Endothelial cell of umbilical vein (primary cell): ENCODE measurements at regions not wholly inside any gene's neighbourhood (a gene's known extent, or its start where the extent isn't known, plus 50 kb on each side); places are given as distances from the start of the nearest gene placed in this dataset.

Experiments used
- BruUV-seq: library from RNA; stranded (reverse); fragments of 400-500 nt; replicated peaks from 2 replicates; lab custom pipeline; 2021; lab: Mats Ljungman, UMichigan
- CTCF ChIA-PET: fragments of 300-600, 350-600 bp; sonication (Branson Sonifier 250); formaldehyde crosslinking; loops from one replicate; lab custom pipeline; 2021; ENCODE audit warnings: antibody characterized with exemption, inconsistent platforms; lab: Charles Lee
- POLR2A ChIA-PET: fragments of 300-600, 350-600 bp; sonication (Branson Sonifier 250); formaldehyde crosslinking; loops from one replicate; lab custom pipeline; 2021; ENCODE audit warnings: antibody characterized with exemption, inconsistent platforms; lab: Charles Lee
- DNase-seq: peaks from one replicate; pipeline ENCODE4 v3.0.0-alpha.2; 2011; ENCODE audit warnings: low read depth, low spot score
- FAIRE-seq: peaks from 2 replicates; lab custom pipeline; 2011; peaks lifted over from hg19 to GRCh38; lab: Jason Lieb, UNC
- H2AFZ ChIP-seq: 2 replicates; pipeline ENCODE4 v1.6.0; 2012; ENCODE audit warnings: low read depth, low read length, control low read depth, inconsistent platforms
- H3K27ac ChIP-seq: 2 replicates; pipeline ENCODE4 v1.5.1; 2011; ENCODE audit warnings: low read depth, mild to moderate bottlenecking, control low read depth, low read length, moderate library complexity; ENCODE audit not compliant: insufficient read depth
- H3K27me3 ChIP-seq, 2 experiments: 2 replicates each; pipeline versions ENCODE4 v1.6.0 to v1.6.1; 2011; ENCODE audit warnings: low read length in 2 of 2, mixed read lengths in 1 of 2; ENCODE audit not compliant: control insufficient read depth in 2 of 2, insufficient read depth in 2 of 2
- H3K36me3 ChIP-seq, 2 experiments: 2 replicates in 1 of 2; 3 replicates in 1 of 2; pipeline ENCODE4 v1.5.1; 2011; ENCODE audit warnings: low read length in 2 of 2, mild to moderate bottlenecking in 1 of 2, moderate library complexity in 1 of 2; ENCODE audit not compliant: control insufficient read depth in 2 of 2, insufficient read depth in 2 of 2; ENCODE audit errors: extremely low read depth in 1 of 2
- H3K4me1 ChIP-seq: 3 replicates; pipeline ENCODE4 v1.5.1; 2011; ENCODE audit warnings: mild to moderate bottlenecking, low read length; ENCODE audit not compliant: control insufficient read depth, insufficient read depth; ENCODE audit errors: extremely low read depth
- H3K4me2 ChIP-seq: 2 replicates; pipeline ENCODE4 v1.6.1; 2011; ENCODE audit warnings: low read length, control low read depth, mixed read lengths; ENCODE audit not compliant: insufficient read depth
- H3K4me3 ChIP-seq, 3 experiments: fragments of 200-600 bp in 1 of 3; sonication (generic), shearing (Covaris generic) in 1 of 3; replicated peaks in 1 of 3; 2 replicates each; pipeline ENCODE4 v1.5.1; 2011 to 2016; ENCODE audit warnings: control low read depth in 3 of 3, low read length in 3 of 3, mild to moderate bottlenecking in 2 of 3, inconsistent platforms in 1 of 3, low read depth in 1 of 3, moderate library complexity in 1 of 3; ENCODE audit not compliant: insufficient read depth in 1 of 3
- H3K79me2 ChIP-seq: 2 replicates; pipeline ENCODE4 v1.6.0; 2012; ENCODE audit warnings: low read length, inconsistent platforms; ENCODE audit not compliant: control insufficient read depth, insufficient read depth
- H3K9ac ChIP-seq: replicated peaks from 2 replicates; pipeline ENCODE3; 2011; ENCODE audit warnings: low read length, control low read depth; ENCODE audit not compliant: insufficient read depth; ENCODE audit errors: extremely low read depth
- H3K9me1 ChIP-seq: replicated peaks from 3 replicates; pipeline ENCODE4 v1.6.0; 2011; ENCODE audit warnings: mild to moderate bottlenecking, low read length; ENCODE audit not compliant: control insufficient read depth, insufficient read depth; ENCODE audit errors: extremely low read depth
- H3K9me3 ChIP-seq: replicated peaks from 2 replicates; pipeline ENCODE4 v1.5.1; 2012; ENCODE audit warnings: low read length, inconsistent platforms; ENCODE audit not compliant: control insufficient read depth, insufficient read depth
- H4K20me1 ChIP-seq: replicated peaks from 2 replicates; pipeline ENCODE3; 2011; ENCODE audit warnings: mild to moderate bottlenecking, low read length; ENCODE audit not compliant: control insufficient read depth, insufficient read depth; ENCODE audit errors: extremely low read depth
- EZH2 ChIP-seq: IDR thresholded peaks from 2 replicates; pipeline ENCODE4 v1.6.1; 2012; ENCODE audit warnings: borderline replicate concordance, low read depth, mild to moderate bottlenecking, moderate library complexity, low read length, inconsistent platforms; ENCODE audit not compliant: severe bottlenecking
- FOS ChIP-seq: IDR thresholded peaks from 2 replicates; pipeline ENCODE4 v1.6.1; 2011; ENCODE audit warnings: mild to moderate bottlenecking, low read length, moderate library complexity, borderline replicate concordance; ENCODE audit not compliant: insufficient read depth
- GATA2 ChIP-seq: IDR thresholded peaks from 2 replicates; pipeline ENCODE4 v1.7.0; 2011; ENCODE audit warnings: low read depth, mild to moderate bottlenecking, moderate library complexity, mixed read lengths, low read length; ENCODE audit not compliant: insufficient read length, insufficient read depth
- JUN ChIP-seq: IDR thresholded peaks from 2 replicates; pipeline ENCODE4 v1.6.1; 2011; ENCODE audit warnings: borderline replicate concordance, low read depth; ENCODE audit not compliant: insufficient read length, insufficient read depth
- MYC ChIP-seq: IDR thresholded peaks from one replicate; pipeline ENCODE4 v1.6.1; 2011; ENCODE audit warnings: mild to moderate bottlenecking, low read depth, low read length
- POLR2A ChIP-seq: IDR thresholded peaks from 2 replicates; pipeline ENCODE4 v1.6.1; 2012; ENCODE audit warnings: low read depth, mild to moderate bottlenecking, control low read depth, low read length
- POLR2AphosphoS5 ChIP-seq: IDR thresholded peaks from 2 replicates; pipeline ENCODE4 v1.6.1; 2012; ENCODE audit warnings: low read depth, mild to moderate bottlenecking, control low read depth, low read length, moderate library complexity; ENCODE audit not compliant: insufficient read depth
- dilution Hi-C: fragments of 300-500 bp; cut with MboI; formaldehyde crosslinking; loops from one replicate; pipeline ENCODE4 v1.15.0; 2019; ENCODE audit warnings: low sequenced_read_pairs; ENCODE audit not compliant: extremely low pct_ligation_motif_present
- intact Hi-C: fragments of 100-400 bp; cut with micrococcal nuclease; formaldehyde crosslinking; loops from one replicate; pipeline ENCODE4 v1.10.0; 2022
- TF ChIP-seq, protein P1 (sequence below): IDR thresholded peaks from 2 replicates; pipeline ENCODE4 v1.6.1; 2011; ENCODE audit not compliant: insufficient read depth, insufficient read length
- TF ChIP-seq, protein P2 (sequence below), 2 donors: IDR thresholded peaks; 1 replicate in 1 of 2; 2 replicates in 1 of 2; pipeline ENCODE4 v1.5.1; 2011; ENCODE audit warnings: low read length in 2 of 2, mild to moderate bottlenecking in 2 of 2, moderate library complexity in 2 of 2, control low read depth in 1 of 2, inconsistent platforms in 1 of 2, low read depth in 1 of 2; ENCODE audit not compliant: insufficient read depth in 1 of 2; ENCODE audit errors: extremely low read depth in 1 of 2

DNA sequence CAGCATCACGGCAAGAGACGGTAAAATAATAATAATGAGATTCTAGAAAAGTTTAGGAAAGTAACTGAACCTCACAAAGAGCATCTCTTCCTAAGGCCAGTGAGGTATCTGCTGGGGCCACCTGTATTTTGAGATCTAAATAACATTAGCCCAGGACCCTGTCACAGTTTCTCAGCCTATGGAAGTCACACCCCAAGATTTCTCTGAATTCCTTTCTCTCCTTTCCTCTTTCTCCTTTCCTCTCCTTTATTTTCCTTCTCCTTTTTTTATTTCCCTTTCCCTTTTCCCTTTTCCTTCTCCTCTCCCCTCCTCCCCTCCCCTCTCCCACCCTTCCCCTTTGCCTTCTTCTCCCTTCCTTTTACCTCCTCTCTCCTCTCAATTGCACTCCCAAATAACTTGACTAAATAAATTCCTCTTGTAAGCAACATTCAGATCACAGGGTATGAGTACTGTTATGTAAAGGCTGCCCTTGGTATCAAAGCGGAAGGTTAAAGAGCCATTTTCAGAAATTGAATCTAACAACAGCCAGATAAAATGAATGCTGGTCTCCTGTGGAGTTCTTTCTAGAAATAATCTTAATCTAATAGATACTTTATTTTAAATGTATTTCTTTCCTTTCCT, 506.2 kb downstream of the EPM2A start:
- H3K4me3 ChIP-seq: no peak overlapping the region
- H3K4me1 ChIP-seq: no peaks in the 10 kb centered on the region
- peaks cover 0 to 5% of the 10 kb centered on the region in 2 experiments for H3K27me3 ChIP-seq
- H3K9me1 ChIP-seq: no peaks in the 10 kb centered on the region
- H3K36me3 ChIP-seq: no peaks in the 10 kb centered on the region
- no peaks in the 10 kb centered on the region for H3K79me2 ChIP-seq
- no peaks in the 10 kb centered on the region for H4K20me1 ChIP-seq
- CTCF ChIA-PET: no interaction called here
- POLR2A ChIA-PET: no interaction called here
- no peak for DNase-seq
- no peak for FAIRE-seq
- intact Hi-C loops (no loop called here), dilution Hi-C loops (no loop called here)
- H3K4me2 ChIP-seq: no peak overlapping the region
- no peaks in the 10 kb centered on the region for H3K9me3 ChIP-seq
- H3K9ac ChIP-seq: no peak overlapping the region
- H3K27ac ChIP-seq: no peak overlapping the region
- H2AFZ ChIP-seq: no peak overlapping the region
- no TSS peak for BruUV-seq
- TF ChIP-seq MYC (no peak), POLR2A (no peak), JUN (no peak), FOS (no peak), POLR2AphosphoS5 (no peak), GATA2 (no peak), EZH2 (no peak)
- TF ChIP-seq, protein P1, sequence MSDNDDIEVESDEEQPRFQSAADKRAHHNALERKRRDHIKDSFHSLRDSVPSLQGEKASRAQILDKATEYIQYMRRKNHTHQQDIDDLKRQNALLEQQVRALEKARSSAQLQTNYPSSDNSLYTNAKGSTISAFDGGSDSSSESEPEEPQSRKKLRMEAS: no peak
- TF ChIP-seq, protein P2, sequence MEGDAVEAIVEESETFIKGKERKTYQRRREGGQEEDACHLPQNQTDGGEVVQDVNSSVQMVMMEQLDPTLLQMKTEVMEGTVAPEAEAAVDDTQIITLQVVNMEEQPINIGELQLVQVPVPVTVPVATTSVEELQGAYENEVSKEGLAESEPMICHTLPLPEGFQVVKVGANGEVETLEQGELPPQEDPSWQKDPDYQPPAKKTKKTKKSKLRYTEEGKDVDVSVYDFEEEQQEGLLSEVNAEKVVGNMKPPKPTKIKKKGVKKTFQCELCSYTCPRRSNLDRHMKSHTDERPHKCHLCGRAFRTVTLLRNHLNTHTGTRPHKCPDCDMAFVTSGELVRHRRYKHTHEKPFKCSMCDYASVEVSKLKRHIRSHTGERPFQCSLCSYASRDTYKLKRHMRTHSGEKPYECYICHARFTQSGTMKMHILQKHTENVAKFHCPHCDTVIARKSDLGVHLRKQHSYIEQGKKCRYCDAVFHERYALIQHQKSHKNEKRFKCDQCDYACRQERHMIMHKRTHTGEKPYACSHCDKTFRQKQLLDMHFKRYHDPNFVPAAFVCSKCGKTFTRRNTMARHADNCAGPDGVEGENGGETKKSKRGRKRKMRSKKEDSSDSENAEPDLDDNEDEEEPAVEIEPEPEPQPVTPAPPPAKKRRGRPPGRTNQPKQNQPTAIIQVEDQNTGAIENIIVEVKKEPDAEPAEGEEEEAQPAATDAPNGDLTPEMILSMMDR (IDR thresholded peaks at IDR 0.05; ENCODE audit: extremely low read depth in 1 of 2, insufficient read depth in 1 of 2, low read depth in 1 of 2, low read length in 2 of 2): no peak
